ENCODE measurements at regions not wholly inside any gene's neighbourhood (a gene's known extent, or its start where the extent isn't known, plus 50 kb on each side); places are given as distances from the start of the nearest gene placed in this dataset.

GRCh38 chr16:6113749-6114148 lies 1016.2 kb upstream of the EEF2KMT start:
- H3K27me3 ChIP-seq (ENCODE audit: control insufficient read depth in 1 of 2, insufficient read depth in 2 of 2, low read length in 2 of 2) = no peaks in the 10 kb centered on the region
- ChIA-PET POLR2A (no interaction called here), CTCF (ENCODE audit: low intra/inter-chr PET ratio, low total read pairs) (no interaction called here)
- no peak for FAIRE-seq
- no peaks in the 10 kb centered on the region for H3K9me3 ChIP-seq (ENCODE audit: low read length)
- no peak for ATAC-seq
- no peaks in the 10 kb centered on the region for H4K20me1 ChIP-seq (ENCODE audit: insufficient read depth, low read length)
- no TSS peak for BruUV-seq (replicated peaks)
- H3K4me1 ChIP-seq (ENCODE audit: insufficient read depth, low read length) = no peaks in the 10 kb centered on the region
- 8% methylated on average over 6 of the region's 6 CpGs for WGBS (ENCODE audit: low lambda C conversion rate)
- no peak overlapping the region for H3K4me2 ChIP-seq (ENCODE audit: low read depth, low read length)
- intact Hi-C loops (cut with micrococcal nuclease; ENCODE audit: unreplicated experiment) = no loop called here
- no peaks in the 10 kb centered on the region for H3K79me2 ChIP-seq (ENCODE audit: insufficient read depth, low read length)
- TF ChIP-seq MIXL1 (CRISPR knock-in tag; IDR thresholded peaks at IDR 0.05) (no peak), MED1 (CRISPR knock-in tag; IDR thresholded peaks at IDR 0.05) (no peak), ZNF24 (IDR thresholded peaks at IDR 0.05) (no peak), BHLHE40 (IDR thresholded peaks at IDR 0.05; ENCODE audit: low read length) (no peak), KMT2B (CRISPR knock-in tag; IDR thresholded peaks at IDR 0.05) (no peak), XRCC5 (optimal IDR thresholded peaks at IDR 0.05; ENCODE audit: low read length) (no peak), TFDP2 (CRISPR knock-in tag; IDR thresholded peaks at IDR 0.05) (no peak), ZNF674 (CRISPR knock-in tag; IDR thresholded peaks at IDR 0.05; ENCODE audit: low read depth) (no peak), KAT2B (IDR thresholded peaks at IDR 0.05; ENCODE audit: borderline replicate concordance, low read depth, low read length) (no peak), PCBP2 (optimal IDR thresholded peaks at IDR 0.05; ENCODE audit: low read depth, low read length, poor library complexity, severe bottlenecking) (no peak), RBM22 (optimal IDR thresholded peaks at IDR 0.05; ENCODE audit: low read length) (no peak), PREB (CRISPR knock-in tag; IDR thresholded peaks at IDR 0.05) (no peak), ZNF383 (CRISPR knock-in tag; IDR thresholded peaks at IDR 0.05; ENCODE audit: borderline replicate concordance) (no peak), JUND (CRISPR knock-in tag; IDR thresholded peaks at IDR 0.05) (no peak), ZNF513 (CRISPR knock-in tag; conservative IDR thresholded peaks at IDR 0.05) (no peak), PAF1 (CRISPR knock-in tag; IDR thresholded peaks at IDR 0.05) (no peak)
- TF ChIP-seq, protein P1, sequence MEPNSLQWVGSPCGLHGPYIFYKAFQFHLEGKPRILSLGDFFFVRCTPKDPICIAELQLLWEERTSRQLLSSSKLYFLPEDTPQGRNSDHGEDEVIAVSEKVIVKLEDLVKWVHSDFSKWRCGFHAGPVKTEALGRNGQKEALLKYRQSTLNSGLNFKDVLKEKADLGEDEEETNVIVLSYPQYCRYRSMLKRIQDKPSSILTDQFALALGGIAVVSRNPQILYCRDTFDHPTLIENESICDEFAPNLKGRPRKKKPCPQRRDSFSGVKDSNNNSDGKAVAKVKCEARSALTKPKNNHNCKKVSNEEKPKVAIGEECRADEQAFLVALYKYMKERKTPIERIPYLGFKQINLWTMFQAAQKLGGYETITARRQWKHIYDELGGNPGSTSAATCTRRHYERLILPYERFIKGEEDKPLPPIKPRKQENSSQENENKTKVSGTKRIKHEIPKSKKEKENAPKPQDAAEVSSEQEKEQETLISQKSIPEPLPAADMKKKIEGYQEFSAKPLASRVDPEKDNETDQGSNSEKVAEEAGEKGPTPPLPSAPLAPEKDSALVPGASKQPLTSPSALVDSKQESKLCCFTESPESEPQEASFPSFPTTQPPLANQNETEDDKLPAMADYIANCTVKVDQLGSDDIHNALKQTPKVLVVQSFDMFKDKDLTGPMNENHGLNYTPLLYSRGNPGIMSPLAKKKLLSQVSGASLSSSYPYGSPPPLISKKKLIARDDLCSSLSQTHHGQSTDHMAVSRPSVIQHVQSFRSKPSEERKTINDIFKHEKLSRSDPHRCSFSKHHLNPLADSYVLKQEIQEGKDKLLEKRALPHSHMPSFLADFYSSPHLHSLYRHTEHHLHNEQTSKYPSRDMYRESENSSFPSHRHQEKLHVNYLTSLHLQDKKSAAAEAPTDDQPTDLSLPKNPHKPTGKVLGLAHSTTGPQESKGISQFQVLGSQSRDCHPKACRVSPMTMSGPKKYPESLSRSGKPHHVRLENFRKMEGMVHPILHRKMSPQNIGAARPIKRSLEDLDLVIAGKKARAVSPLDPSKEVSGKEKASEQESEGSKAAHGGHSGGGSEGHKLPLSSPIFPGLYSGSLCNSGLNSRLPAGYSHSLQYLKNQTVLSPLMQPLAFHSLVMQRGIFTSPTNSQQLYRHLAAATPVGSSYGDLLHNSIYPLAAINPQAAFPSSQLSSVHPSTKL (CRISPR knock-in tag; IDR thresholded peaks at IDR 0.05) = no peak
- H3K36me3 ChIP-seq (replicated peaks in 1 of 2; ENCODE audit: control insufficient read depth in 1 of 2, insufficient read depth in 2 of 2, low read length in 2 of 2) = no peaks in the 10 kb centered on the region
- DNase-seq (ENCODE audit: low spot score) = no peak
- H3K9ac ChIP-seq (ENCODE audit: insufficient read depth, low read depth, low read length) = no peak overlapping the region
- no peak overlapping the region for H2AFZ ChIP-seq (ENCODE audit: low read length)
- no peak overlapping the region for H3K27ac ChIP-seq (ENCODE audit: extremely low read length, insufficient read depth, low read length)
- no peak overlapping the region for H3K4me3 ChIP-seq (replicated peaks in 1 of 3; ENCODE audit: insufficient read depth in 1 of 3, low read depth in 2 of 3, low read length in 3 of 3)
- in situ Hi-C loops (cut with HindIII; ENCODE audit: extremely low pct_ligation_motif_present, low pct_unique_long_range_greater_than_20kb) = no loop called here

Measured in HepG2 (cell line).